Rectal smooth muscle tissue (tissue), 1 donor: ENCODE measurements at regions not wholly inside any gene's neighbourhood (a gene's known extent, or its start where the extent isn't known, plus 50 kb on each side); places are given as distances from the start of the nearest gene placed in this dataset.

Experiments
- H3K27ac ChIP-seq: one replicate; pipeline ENCODE4 v1.7.0; 2013; ENCODE audit warnings: low read depth, low read length, inconsistent platforms
- H3K27me3 ChIP-seq: one replicate; pipeline ENCODE4 v1.7.0; 2013; ENCODE audit warnings: low read length; ENCODE audit not compliant: control insufficient read depth, insufficient read depth
- H3K36me3 ChIP-seq: one replicate; pipeline ENCODE4 v1.7.0; 2013; ENCODE audit warnings: low read length; ENCODE audit not compliant: control insufficient read depth, insufficient read depth
- H3K4me1 ChIP-seq: one replicate; pipeline ENCODE4 v1.7.0; 2013; ENCODE audit warnings: low read length; ENCODE audit not compliant: control insufficient read depth, insufficient read depth
- H3K4me3 ChIP-seq: one replicate; pipeline ENCODE4 v1.7.0; 2013; ENCODE audit warnings: low read length
- H3K9ac ChIP-seq: one replicate; pipeline ENCODE4 v1.7.0; 2013; ENCODE audit warnings: low read length

DNA sequence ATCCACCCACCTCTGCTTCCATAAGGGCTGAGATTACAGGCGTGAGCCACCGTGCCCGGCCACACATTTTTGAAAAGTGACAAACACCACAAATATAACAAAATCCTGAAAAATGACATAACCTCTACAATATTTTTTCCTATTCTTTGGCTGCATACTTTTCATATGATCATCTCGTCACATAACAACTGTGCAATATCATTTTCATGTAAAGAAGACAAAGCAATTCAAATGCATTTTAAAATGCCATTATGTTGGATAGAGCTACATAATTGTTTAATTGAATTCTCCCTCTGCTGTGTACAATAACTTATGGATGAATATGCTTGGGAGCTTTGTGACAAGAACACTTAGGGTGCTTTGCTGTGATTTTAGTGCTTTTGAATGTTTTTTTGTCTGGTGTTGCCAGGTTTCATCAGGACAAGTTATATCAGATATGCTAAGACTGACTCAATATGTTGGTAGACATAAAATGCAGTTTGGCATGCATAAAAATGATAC is 132.9 kb downstream of the CHIC2 start:
- H3K4me3 ChIP-seq, result no peak overlapping the region
- H3K36me3 ChIP-seq, result no peaks in the 10 kb centered on the region
- H3K27me3 ChIP-seq, result no peaks in the 10 kb centered on the region
- H3K9ac ChIP-seq, result no peak overlapping the region
- H3K4me1 ChIP-seq, result no peaks in the 10 kb centered on the region
- no peak overlapping the region for H3K27ac ChIP-seq

DNA sequence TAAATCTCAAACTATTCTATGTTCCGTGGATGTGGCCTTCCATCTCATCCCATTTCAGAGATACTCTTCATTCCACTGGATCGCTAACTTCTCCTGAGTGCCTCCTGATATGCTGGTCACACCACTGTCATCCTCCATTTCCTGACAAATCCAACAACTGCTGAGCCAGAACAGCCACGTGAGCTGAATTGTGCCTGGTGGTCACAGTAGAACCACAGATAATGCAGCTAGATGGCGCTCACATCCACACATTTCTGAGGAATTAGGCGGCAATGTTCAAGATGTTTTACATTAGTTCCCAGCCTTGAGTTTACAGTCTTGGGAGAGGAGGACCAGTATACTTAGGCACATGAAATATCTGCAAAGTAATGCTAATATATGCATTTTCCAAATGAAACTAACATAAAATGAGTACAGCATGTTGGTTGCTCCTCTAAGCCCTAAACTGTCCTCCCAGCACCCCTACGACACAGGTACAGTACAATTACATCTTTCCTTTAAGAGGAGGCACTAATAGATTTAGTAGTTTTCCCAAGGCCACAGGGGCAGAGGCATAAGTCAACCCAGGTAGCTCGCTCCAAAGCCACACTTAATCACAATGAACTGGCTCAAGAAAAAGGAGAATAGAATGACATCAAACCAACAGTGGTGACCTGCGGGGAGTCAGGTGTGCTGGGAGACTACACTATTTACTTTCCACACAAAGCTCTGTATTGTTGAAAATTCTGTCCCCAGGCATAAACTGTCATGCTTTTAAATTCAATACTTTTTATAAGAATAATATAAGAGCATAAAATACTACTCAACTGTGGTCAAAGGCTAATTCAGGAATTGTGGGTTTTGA is 134.2 kb downstream of the CHIC2 start:
- Histone ChIP-seq H3K9ac (no peak overlapping the region), H3K27ac (no peak overlapping the region), H3K4me3 (no peak overlapping the region), H3K27me3 (no peaks in the 10 kb centered on the region), H3K36me3 (no peaks in the 10 kb centered on the region), H3K4me1 (no peaks in the 10 kb centered on the region)

DNA sequence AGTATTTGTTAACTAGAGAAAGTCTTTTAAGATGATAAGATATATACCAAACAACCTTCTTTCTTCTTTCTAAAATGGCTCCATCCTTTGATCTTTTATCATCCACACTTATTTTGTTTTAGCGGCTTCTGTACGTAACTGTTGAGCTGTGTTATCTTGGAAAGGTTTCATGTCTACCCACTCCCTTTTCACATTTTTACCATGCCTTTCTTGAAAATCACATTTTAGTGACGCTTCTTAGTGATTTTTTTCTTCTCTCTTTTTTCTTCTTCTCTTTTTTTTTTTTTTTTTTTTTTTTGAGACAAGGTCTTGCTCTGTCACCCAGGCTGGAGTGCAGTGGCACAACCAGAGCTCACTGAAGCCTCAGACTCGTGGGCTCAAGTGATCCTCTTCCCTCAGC is 135.1 kb downstream of the CHIC2 start:
- no peak overlapping the region for H3K27ac ChIP-seq
- H3K4me3 ChIP-seq, result no peak overlapping the region
- H3K9ac ChIP-seq, result no peak overlapping the region
- H3K4me1 ChIP-seq, result no peaks in the 10 kb centered on the region
- H3K27me3 ChIP-seq, result no peaks in the 10 kb centered on the region
- H3K36me3 ChIP-seq, result no peaks in the 10 kb centered on the region

DNA sequence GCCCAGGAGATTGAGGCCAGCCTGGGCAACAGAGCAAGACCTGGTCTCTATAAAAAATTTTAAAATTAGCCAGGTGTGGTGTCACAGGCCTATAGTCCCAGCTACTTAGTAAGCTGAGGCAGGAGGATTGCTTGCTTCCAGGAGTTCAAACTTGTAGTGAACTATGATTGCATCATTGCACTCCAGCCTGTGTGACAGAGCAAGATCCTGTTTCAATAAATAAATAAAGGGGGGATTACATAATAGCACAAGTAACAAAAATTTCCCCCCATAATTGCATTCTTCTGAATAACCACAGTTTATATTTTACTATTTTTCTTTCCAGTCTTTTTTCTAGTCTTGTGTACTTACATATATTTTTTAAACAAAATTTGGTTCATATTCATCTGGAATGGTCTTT is 135.6 kb downstream of the CHIC2 start:
- Histone ChIP-seq H3K9ac (no peak overlapping the region), H3K4me1 (no peaks in the 10 kb centered on the region), H3K4me3 (no peak overlapping the region), H3K36me3 (no peaks in the 10 kb centered on the region), H3K27me3 (no peaks in the 10 kb centered on the region), H3K27ac (no peak overlapping the region)

DNA sequence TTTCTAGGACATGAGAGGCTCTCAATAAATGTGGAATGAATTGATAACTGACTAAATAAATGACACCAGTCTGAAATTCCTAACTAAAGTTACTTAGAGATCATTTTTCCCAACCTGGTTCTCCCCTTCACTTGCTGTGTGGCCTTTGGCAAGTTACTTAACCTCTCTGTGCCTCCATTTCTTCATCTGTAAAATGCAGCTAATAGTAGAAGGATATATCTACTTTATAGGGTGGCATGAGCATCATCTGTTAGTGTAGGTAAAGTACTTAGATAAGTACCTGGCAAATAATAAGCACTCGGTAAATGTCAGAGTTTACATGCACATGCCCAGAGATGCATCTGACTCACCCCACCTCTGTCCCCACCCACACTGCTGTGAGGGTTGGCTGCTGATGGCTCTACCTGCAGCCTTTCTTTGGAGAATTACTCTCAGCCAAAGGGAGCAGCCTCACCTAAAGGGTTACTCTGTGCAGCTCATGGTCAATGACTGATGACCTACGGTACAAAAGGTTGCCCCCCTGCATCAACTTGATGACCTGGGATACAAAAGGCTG is 139.3 kb downstream of the CHIC2 start:
- H3K4me1 ChIP-seq, result no peaks in the 10 kb centered on the region
- H3K36me3 ChIP-seq, result no peaks in the 10 kb centered on the region
- H3K27me3 ChIP-seq, result no peaks in the 10 kb centered on the region
- H3K27ac ChIP-seq, result no peak overlapping the region
- no peak overlapping the region for H3K4me3 ChIP-seq
- H3K9ac ChIP-seq, result no peak overlapping the region

DNA sequence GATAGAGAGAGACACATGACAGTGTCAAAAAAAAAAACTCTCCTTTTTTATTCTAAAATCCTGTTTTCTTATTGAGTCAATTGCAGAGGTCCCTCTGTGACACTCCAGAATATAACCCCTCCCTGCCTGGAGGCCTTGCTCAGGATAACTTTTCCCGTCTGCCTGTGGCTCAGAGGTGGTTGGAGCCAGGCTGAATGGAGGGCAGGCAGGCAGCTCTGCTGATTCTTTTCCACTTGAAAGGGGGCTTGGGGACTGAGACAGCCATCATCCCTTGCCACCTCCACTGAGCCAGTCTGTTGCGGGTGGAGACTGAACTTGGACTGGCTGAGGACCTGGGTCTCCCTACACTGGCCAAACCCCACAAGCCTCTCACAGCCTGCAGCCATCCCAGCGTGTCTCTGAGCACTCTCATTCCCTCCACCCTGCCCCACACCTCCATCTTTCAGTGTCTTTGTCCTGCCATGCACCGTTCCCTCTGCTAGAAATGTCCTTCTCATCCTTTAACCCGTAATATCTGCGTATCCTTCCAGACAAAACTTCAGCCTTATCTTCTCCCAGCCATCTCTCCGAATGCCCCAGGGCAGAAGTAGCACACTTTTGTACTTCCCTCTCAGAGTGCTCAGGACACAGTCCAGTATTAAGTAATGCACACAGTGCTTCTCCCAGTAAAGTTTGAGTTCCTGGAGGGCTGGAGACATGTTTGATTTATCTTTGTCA is 139.9 kb downstream of the CHIC2 start:
- Histone ChIP-seq H3K4me3 (no peak overlapping the region), H3K27ac (no peak overlapping the region), H3K36me3 (no peaks in the 10 kb centered on the region), H3K4me1 (no peaks in the 10 kb centered on the region), H3K9ac (no peak overlapping the region), H3K27me3 (no peaks in the 10 kb centered on the region)

DNA sequence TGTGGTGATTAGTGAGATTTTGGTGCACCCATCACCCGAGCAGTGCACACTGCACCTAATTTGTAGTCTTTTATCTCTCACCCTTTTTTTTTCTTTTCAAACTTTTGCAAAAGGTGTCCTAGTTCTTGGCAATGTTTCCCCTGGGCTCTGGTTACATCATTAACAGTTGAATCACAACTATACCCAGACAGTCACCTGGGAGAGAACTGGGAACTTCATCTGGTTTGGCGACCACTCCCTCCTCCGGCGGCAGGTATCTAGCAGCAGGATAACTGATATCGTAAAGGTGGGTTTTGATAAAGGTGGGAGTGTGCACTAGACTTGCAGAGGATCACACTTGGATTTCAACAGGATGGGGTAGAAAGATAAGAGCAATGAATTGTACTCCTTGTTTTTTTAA is 140.5 kb downstream of the CHIC2 start:
- H3K4me1 ChIP-seq, result no peaks in the 10 kb centered on the region
- no peaks in the 10 kb centered on the region for H3K27me3 ChIP-seq
- H3K27ac ChIP-seq, result no peak overlapping the region
- H3K9ac ChIP-seq, result no peak overlapping the region
- no peaks in the 10 kb centered on the region for H3K36me3 ChIP-seq
- no peak overlapping the region for H3K4me3 ChIP-seq

DNA sequence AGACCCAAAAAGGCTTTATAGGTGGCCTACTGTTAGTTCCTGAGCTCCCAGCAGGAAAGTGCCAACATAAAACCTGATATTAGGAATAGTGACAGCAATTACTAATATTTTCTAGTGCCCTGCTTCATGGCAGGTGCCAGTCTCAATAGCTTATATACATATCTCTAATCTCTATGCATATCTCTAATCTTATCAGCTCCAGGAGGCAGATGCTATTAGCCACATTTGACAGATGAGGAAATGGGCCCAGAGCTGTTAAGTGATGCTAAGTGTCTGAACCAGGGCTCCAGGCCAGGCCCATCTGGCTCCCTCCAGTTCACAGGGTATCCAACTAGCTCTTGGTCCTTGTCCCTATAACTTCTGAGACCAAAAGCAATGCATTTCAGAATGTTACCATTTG is 142.5 kb downstream of the CHIC2 start:
- H3K4me1 ChIP-seq, result no peaks in the 10 kb centered on the region
- H3K27me3 ChIP-seq, result no peaks in the 10 kb centered on the region
- no peak overlapping the region for H3K27ac ChIP-seq
- H3K4me3 ChIP-seq, result no peak overlapping the region
- no peak overlapping the region for H3K9ac ChIP-seq
- H3K36me3 ChIP-seq, result no peaks in the 10 kb centered on the region

DNA sequence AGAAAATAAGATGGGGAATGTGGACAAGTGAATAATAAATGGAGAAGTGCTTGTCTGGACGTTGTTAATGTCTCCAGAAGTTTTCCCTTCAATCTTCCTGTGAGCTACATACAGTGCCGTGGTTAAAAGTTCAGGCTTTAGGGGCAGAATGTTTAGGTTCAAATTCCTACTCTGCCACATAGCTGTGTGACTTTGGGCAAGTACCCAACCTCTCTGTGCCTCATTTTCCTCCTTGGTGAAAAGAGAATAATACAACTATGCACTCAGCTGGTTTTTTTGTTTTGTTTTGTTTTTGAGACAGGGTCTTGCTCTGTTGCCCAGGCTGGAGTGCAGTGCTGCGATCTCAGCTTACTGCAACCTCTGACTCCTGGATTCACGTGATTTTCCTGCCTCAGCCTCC is 143.5 kb downstream of the CHIC2 start:
- Histone ChIP-seq H3K4me3 (no peak overlapping the region), H3K27ac (no peak overlapping the region), H3K9ac (no peak overlapping the region), H3K36me3 (no peaks in the 10 kb centered on the region), H3K4me1 (no peaks in the 10 kb centered on the region), H3K27me3 (no peaks in the 10 kb centered on the region)

DNA sequence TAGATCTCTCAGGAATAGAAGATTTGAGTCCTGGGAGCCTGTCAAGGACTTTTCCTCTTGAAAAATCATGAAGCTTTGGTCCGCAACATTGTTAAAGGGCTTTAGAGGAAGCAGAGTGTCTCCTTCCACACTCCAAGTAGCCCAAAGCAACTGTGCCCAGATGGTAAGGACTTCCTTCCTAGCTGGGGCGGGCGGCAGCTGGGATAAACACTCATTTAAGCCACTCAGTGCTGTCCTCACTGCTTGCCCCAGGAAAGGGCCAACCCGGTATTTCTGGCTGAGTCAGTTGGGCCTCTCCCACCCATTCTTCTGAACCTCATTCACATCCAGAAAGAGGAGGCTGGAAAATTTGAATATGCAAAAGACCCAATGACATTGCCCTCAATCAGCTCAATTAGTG is 144.3 kb downstream of the CHIC2 start:
- H3K9ac ChIP-seq, result no peak overlapping the region
- no peak overlapping the region for H3K4me3 ChIP-seq
- H3K27ac ChIP-seq, result no peak overlapping the region
- no peaks in the 10 kb centered on the region for H3K36me3 ChIP-seq
- no peaks in the 10 kb centered on the region for H3K27me3 ChIP-seq
- no peaks in the 10 kb centered on the region for H3K4me1 ChIP-seq

DNA sequence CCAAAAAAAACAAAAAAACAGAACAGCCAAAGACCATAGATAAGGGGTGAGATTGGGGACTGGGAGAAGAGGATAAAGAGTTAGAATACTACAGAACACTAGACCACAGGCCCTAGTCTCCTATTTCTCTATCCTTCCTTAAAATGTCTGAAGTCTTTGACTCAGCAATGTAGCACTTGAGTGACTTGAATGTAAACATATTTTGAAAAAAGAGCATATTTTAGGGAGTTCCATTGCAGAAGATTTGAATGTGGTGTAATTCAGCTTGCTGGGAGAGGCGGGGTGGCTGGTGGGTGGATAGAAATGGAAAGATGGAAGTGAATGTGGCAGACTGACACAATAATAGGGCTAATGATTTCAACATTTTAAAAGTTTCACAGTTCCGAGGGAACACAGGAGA is 144.9 kb downstream of the CHIC2 start:
- no peaks in the 10 kb centered on the region for H3K36me3 ChIP-seq
- no peak overlapping the region for H3K27ac ChIP-seq
- H3K4me1 ChIP-seq, result no peaks in the 10 kb centered on the region

DNA sequence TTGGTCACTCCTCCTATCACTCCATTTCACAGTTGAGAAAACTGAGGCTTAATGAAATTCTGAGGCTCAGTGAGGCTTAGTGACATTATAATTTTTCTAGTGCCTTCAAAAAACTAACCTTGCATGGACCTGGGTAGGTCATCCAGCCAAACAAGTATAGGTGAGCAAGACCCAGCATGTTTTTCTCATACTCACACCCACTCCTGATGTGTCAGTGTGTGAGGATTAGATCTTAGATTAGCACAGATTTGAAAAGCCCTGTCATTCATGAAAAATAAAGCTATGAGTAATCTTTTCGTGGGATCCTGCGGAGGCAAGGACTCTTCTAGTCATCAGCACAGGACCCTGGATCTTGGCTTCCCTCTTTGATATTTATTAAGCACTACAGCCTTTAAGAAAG is 146.7 kb downstream of the CHIC2 start:
- no peaks in the 10 kb centered on the region for H3K36me3 ChIP-seq
- H3K9ac ChIP-seq, result no peak overlapping the region
- H3K4me1 ChIP-seq, result no peaks in the 10 kb centered on the region
- no peak overlapping the region for H3K27ac ChIP-seq
- H3K27me3 ChIP-seq, result no peaks in the 10 kb centered on the region
- no peak overlapping the region for H3K4me3 ChIP-seq

More for the DNA sequence above, 144.9 kb downstream of the CHIC2 start:
- no peak overlapping the region for H3K9ac ChIP-seq
- H3K27me3 ChIP-seq, result no peaks in the 10 kb centered on the region
- no peak overlapping the region for H3K4me3 ChIP-seq
